Loucy (cell line): ENCODE measurements at regions not wholly inside any gene's neighbourhood (a gene's known extent, or its start where the extent isn't known, plus 50 kb on each side); places are given as distances from the start of the nearest gene placed in this dataset.

Experiments
- EZH2phosphoT487 ChIP-seq: fragments of 200-600 bp; IDR thresholded peaks from 2 replicates; pipeline ENCODE4 v1.6.1; 2018; ENCODE audit warnings: antibody characterized with exemption, mild to moderate bottlenecking, moderate library complexity, borderline replicate concordance
- TF ChIP-seq, protein P1 (sequence below): fragments of 200-600 bp; sonication (generic); conservative IDR thresholded peaks from 2 replicates; pipeline ENCODE4 v1.5.1; 2014; ENCODE audit warnings: mild to moderate bottlenecking, antibody characterized with exemption, low read length

DNA sequence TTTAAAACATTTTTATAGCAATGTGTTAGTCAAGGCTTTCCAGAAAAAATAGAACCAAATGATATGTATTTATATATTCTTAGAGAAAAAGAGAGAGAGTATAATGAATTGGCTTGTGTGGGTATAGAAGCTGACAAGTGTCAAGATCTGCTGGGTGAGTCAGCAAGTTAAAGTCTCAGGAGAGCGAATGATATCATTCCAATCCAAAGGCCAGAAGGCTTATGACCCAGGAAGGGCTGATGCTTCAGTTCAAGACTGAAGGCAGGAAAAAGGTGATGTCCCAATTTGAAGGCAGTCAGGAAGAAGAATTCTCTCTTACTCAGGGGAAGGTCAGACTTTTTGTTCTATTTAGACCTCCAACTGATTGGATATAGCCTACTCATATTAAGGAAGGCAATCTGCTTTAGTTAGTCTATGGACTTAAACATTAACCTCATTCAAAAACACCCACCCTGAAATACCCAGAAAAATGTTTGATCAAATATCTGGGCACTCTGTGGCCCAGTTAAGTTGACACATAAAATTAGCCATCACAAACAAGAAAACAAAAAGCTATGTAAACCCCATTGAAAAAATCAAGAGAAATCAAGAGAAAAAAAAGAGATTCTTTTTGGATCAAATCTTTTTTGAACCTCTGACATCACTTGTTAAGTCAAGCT, 189.6 kb downstream of the PIK3R1 start:
- TF ChIP-seq, protein P1, sequence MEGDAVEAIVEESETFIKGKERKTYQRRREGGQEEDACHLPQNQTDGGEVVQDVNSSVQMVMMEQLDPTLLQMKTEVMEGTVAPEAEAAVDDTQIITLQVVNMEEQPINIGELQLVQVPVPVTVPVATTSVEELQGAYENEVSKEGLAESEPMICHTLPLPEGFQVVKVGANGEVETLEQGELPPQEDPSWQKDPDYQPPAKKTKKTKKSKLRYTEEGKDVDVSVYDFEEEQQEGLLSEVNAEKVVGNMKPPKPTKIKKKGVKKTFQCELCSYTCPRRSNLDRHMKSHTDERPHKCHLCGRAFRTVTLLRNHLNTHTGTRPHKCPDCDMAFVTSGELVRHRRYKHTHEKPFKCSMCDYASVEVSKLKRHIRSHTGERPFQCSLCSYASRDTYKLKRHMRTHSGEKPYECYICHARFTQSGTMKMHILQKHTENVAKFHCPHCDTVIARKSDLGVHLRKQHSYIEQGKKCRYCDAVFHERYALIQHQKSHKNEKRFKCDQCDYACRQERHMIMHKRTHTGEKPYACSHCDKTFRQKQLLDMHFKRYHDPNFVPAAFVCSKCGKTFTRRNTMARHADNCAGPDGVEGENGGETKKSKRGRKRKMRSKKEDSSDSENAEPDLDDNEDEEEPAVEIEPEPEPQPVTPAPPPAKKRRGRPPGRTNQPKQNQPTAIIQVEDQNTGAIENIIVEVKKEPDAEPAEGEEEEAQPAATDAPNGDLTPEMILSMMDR: no peak
- TF ChIP-seq EZH2phosphoT487: no peak
